HL-60 (cell line): ENCODE measurements at regions not wholly inside any gene's neighbourhood (a gene's known extent, or its start where the extent isn't known, plus 50 kb on each side); places are given as distances from the start of the nearest gene placed in this dataset.

ENCODE experiments used
- CTCF ChIP-seq: IDR thresholded peaks from one replicate; pipeline ENCODE4 v1.5.1; 2011; ENCODE audit warnings: low read length, control low read depth, inconsistent platforms; ENCODE audit not compliant: insufficient read depth
- GABPA ChIP-seq: IDR thresholded peaks from 2 replicates; pipeline ENCODE4 v1.6.1; 2012; ENCODE audit warnings: low read depth

DNA sequence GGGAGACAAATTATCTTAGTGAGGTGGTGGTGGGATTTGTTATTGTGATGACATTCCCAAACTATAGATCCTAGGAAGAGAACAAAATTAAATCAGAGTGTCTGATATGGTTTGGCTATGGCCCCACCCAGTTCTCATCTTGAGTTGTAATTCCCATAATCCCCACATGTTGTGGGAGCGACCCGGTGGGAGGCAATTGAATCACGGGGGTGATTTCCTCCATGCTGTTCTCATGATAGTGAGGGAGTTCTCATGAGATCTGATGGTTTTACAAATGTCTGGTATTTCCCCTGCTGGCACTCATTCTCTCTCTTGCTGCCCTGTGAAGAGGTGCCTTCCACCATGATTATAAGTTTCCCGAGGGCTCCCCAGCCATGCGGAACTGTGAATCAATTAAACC lies 62.0 kb downstream of the RPL22L1 start:
- TF ChIP-seq CTCF: no peak
- no peak for TF ChIP-seq GABPA
